ENCODE measurements at regions not wholly inside any gene's neighbourhood (a gene's known extent, or its start where the extent isn't known, plus 50 kb on each side); places are given as distances from the start of the nearest gene placed in this dataset.

DNA sequence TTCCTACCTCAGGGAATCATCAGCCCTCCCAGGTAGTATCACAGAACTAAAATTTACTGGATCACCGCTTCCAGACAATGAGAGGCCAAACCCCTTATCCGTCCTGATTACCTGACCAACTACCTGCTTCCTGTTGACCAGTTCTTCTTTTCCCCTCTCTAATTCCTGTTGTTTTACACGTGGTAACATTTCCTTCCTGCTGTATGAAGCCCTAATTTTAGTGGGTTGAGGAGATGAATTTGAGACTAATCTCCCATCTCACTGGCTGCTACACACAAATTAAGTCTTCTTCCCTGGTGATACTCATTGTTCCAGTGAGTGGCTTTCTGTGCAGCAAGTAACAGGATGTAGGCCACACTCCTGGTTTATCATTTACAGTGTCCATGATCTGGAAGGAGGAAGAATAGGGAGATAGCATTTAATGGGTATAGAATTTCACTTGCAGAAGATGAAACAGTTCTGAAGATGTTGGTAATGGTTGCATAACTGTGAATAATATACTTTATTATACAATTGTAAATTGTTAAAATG lies 2112.9 kb downstream of the NCAM2 start:
- H4K20me1 ChIP-seq (ENCODE audit: insufficient read depth, low read length), result no peaks in the 10 kb centered on the region
- no peak overlapping the region for H3K4me3 ChIP-seq (ENCODE audit: low read length)
- no peak overlapping the region for H2AFZ ChIP-seq (ENCODE audit: low read depth, low read length)
- H3K4me2 ChIP-seq (ENCODE audit: low read length), result no peak overlapping the region
- H3K9ac ChIP-seq (ENCODE audit: low read length), result no peak overlapping the region
- H3K27ac ChIP-seq (ENCODE audit: low read length), result no peak overlapping the region
- no peaks in the 10 kb centered on the region for H3K4me1 ChIP-seq (ENCODE audit: low read length)
- no peaks in the 10 kb centered on the region for H3K27me3 ChIP-seq (ENCODE audit: low read depth, low read length)
- no peak for TF ChIP-seq EZH2phosphoT487 (IDR thresholded peaks at IDR 0.05; ENCODE audit: low read depth)
- TF ChIP-seq, protein P1, sequence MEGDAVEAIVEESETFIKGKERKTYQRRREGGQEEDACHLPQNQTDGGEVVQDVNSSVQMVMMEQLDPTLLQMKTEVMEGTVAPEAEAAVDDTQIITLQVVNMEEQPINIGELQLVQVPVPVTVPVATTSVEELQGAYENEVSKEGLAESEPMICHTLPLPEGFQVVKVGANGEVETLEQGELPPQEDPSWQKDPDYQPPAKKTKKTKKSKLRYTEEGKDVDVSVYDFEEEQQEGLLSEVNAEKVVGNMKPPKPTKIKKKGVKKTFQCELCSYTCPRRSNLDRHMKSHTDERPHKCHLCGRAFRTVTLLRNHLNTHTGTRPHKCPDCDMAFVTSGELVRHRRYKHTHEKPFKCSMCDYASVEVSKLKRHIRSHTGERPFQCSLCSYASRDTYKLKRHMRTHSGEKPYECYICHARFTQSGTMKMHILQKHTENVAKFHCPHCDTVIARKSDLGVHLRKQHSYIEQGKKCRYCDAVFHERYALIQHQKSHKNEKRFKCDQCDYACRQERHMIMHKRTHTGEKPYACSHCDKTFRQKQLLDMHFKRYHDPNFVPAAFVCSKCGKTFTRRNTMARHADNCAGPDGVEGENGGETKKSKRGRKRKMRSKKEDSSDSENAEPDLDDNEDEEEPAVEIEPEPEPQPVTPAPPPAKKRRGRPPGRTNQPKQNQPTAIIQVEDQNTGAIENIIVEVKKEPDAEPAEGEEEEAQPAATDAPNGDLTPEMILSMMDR (IDR thresholded peaks at IDR 0.05; ENCODE audit: low read depth, low read length), result no peak
- no peaks in the 10 kb centered on the region for H3K36me3 ChIP-seq (replicated peaks; ENCODE audit: low read depth, low read length)
- no peaks in the 10 kb centered on the region for H3K79me2 ChIP-seq (ENCODE audit: low read length)
- H3K9me3 ChIP-seq (ENCODE audit: insufficient read depth, low read length), result no peaks in the 10 kb centered on the region

GRCh38 chr21:23119491-23119890 lies 2121.3 kb downstream of the NCAM2 start:
- no peak overlapping the region for H3K27ac ChIP-seq (ENCODE audit: low read length)
- H3K27me3 ChIP-seq (ENCODE audit: low read depth, low read length), result no peaks in the 10 kb centered on the region
- no peak overlapping the region for H3K4me3 ChIP-seq (ENCODE audit: low read length)
- H3K9me3 ChIP-seq (ENCODE audit: insufficient read depth, low read length), result no peaks in the 10 kb centered on the region
- no peak overlapping the region for H3K4me2 ChIP-seq (ENCODE audit: low read length)
- TF ChIP-seq, protein P1 (IDR thresholded peaks at IDR 0.05; ENCODE audit: low read depth, low read length), result no peak
- TF ChIP-seq EZH2phosphoT487 (IDR thresholded peaks at IDR 0.05; ENCODE audit: low read depth), result no peak
- H2AFZ ChIP-seq (ENCODE audit: low read depth, low read length), result no peak overlapping the region
- no peaks in the 10 kb centered on the region for H4K20me1 ChIP-seq (ENCODE audit: insufficient read depth, low read length)
- H3K79me2 ChIP-seq (ENCODE audit: low read length), result no peaks in the 10 kb centered on the region
- no peak overlapping the region for H3K9ac ChIP-seq (ENCODE audit: low read length)
- H3K4me1 ChIP-seq (ENCODE audit: low read length), result no peaks in the 10 kb centered on the region
- no peaks in the 10 kb centered on the region for H3K36me3 ChIP-seq (replicated peaks; ENCODE audit: low read depth, low read length)

- Histone ChIP-seq H2AFZ (ENCODE audit: low read depth, low read length) (no peak overlapping the region), H3K27ac (ENCODE audit: low read length) (no peak overlapping the region), H3K27me3 (ENCODE audit: low read depth, low read length) (no peaks in the 10 kb centered on the region), H3K36me3 (replicated peaks; ENCODE audit: low read depth, low read length) (no peaks in the 10 kb centered on the region), H4K20me1 (ENCODE audit: insufficient read depth, low read length) (no peaks in the 10 kb centered on the region), H3K4me1 (ENCODE audit: low read length) (no peaks in the 10 kb centered on the region), H3K9me3 (ENCODE audit: insufficient read depth, low read length) (no peaks in the 10 kb centered on the region), H3K79me2 (ENCODE audit: low read length) (no peaks in the 10 kb centered on the region), H3K4me3 (ENCODE audit: low read length) (no peak overlapping the region), H3K9ac (ENCODE audit: low read length) (no peak overlapping the region), H3K4me2 (ENCODE audit: low read length) (no peak overlapping the region)
- TF ChIP-seq, protein P1 (IDR thresholded peaks at IDR 0.05; ENCODE audit: low read depth, low read length), result no peak
- no peak for TF ChIP-seq EZH2phosphoT487 (IDR thresholded peaks at IDR 0.05; ENCODE audit: low read depth)
Measured at GRCh38 chr21:23127973-23128372, 2129.8 kb downstream of the NCAM2 start.

DNA sequence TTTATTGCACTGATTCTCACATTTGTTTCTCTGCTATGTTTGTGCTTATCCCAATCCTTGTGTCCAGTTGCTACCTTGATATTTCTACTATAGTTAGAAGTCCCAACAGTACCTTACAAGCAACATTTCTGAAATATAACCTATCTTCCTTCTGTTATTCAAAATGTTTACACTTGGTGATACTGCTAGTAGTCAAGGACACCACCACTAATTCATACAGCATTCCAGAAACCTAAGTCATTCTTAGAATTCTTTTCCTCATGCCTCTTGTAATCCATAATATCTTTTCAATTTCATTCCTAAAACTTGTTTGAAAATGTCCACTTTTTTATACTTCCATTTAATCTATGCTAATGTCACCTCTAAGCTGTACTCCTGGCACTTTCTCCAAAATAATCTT lies 2132.1 kb downstream of the NCAM2 start:
- no peak overlapping the region for H2AFZ ChIP-seq (ENCODE audit: low read depth, low read length)

More for the DNA sequence above, 2132.1 kb downstream of the NCAM2 start:
- Histone ChIP-seq H4K20me1 (ENCODE audit: insufficient read depth, low read length) (no peaks in the 10 kb centered on the region), H3K36me3 (replicated peaks; ENCODE audit: low read depth, low read length) (no peaks in the 10 kb centered on the region), H3K9me3 (ENCODE audit: insufficient read depth, low read length) (no peaks in the 10 kb centered on the region), H3K4me3 (ENCODE audit: low read length) (no peak overlapping the region), H3K79me2 (ENCODE audit: low read length) (no peaks in the 10 kb centered on the region), H3K27me3 (ENCODE audit: low read depth, low read length) (no peaks in the 10 kb centered on the region), H3K9ac (ENCODE audit: low read length) (no peak overlapping the region), H3K4me2 (ENCODE audit: low read length) (no peak overlapping the region), H3K4me1 (ENCODE audit: low read length) (no peaks in the 10 kb centered on the region), H3K27ac (ENCODE audit: low read length) (no peak overlapping the region)
- TF ChIP-seq, protein P1 (IDR thresholded peaks at IDR 0.05; ENCODE audit: low read depth, low read length), result no peak
- no peak for TF ChIP-seq EZH2phosphoT487 (IDR thresholded peaks at IDR 0.05; ENCODE audit: low read depth)

Data from OCI-LY3 (cell line).